Dermis microvascular lymphatic vessel endothelial cell (primary cell): ENCODE measurements at regions not wholly inside any gene's neighbourhood (a gene's known extent, or its start where the extent isn't known, plus 50 kb on each side); places are given as distances from the start of the nearest gene placed in this dataset.
A peak's percentile ranks its signal among the peaks of the same experiment; 100 is the strongest.
"Not testable (repeated sequence)": the region's sequence is repeated elsewhere in the genome, so short reads cannot be mapped to it uniquely, and the experiment has no call there.

Source experiments
- DNase-seq, 2 donors: peaks; one replicate each; pipeline versions ENCODE4 v3.0.0 to v3.0.0-alpha.2; 2010; ENCODE audit warnings: low read depth in 2 of 2

GRCh38 chr2:13193075-13193474 is 476.3 kb downstream of the TRIB2 start:
- peak in 1 of 2 donors; percentile 5 for DNase-seq

DNA sequence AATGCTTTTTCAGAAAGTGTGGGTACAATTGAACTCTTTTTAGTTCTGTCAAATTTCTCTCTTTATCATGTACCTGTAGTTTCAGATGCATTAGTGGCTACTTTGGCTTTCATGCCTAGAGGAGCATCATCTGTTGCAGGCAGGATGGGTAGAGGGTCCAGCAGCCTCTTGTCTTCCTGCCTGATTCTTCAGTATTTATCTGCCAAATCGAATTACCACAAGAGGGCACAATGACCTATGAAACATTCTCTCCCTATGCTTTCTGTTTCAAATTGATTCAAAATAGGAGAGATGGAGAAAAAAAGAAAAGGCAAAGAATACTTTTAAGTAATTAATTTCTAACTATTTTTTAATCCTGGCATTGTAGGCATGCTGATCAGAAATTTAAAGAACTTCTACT is 477.2 kb downstream of the TRIB2 start:
- DNase-seq, result peak; percentile 17 to 34

DNA sequence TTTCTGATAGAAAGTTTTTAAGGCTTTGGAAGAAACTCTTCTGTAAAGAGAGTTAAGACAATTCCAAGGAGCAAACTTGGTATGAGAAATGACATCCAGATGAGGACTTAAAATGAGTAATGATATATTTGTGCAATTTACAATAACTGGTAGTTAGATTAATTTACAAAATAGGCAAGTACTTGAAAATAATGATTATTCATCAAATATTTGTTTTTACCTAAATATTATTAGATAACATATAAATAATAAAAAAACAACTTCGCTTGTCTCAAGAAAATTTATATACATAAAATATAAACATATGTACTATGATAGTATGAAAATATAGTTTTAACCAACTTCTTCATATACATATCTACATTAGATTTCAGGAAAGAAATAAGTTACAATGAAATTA is 478.5 kb downstream of the TRIB2 start:
- no peak for DNase-seq

DNA sequence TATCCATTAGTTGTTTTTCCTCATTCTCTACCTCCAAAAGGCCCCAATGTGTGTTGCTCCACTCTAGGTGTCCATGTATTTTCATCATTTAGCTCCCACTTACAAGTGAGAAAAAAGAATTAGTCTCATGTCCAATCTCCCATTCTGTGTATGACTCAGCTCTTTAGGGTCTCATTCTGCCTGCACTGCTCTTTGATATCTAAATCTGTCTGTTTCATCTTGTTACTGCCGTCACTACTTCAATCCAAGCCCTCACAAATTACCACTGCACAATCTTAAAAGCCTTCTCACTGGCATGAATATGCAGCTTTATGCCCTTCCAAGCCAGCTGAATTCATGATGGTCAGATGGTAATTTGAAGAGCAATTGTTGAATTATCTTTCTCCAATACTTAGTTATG is 480.5 kb downstream of the TRIB2 start:
- no peak for DNase-seq

- DNase-seq, result no peak
These were observed 485.2 kb downstream of the TRIB2 start for GRCh38 chr2:13201924-13202323.

- DNase-seq, result no peak
These were observed 495.4 kb downstream of the TRIB2 start for GRCh38 chr2:13212115-13212514.

- DNase-seq, result no peak
These were observed 501.5 kb downstream of the TRIB2 start for GRCh38 chr2:13218205-13218604.

DNA sequence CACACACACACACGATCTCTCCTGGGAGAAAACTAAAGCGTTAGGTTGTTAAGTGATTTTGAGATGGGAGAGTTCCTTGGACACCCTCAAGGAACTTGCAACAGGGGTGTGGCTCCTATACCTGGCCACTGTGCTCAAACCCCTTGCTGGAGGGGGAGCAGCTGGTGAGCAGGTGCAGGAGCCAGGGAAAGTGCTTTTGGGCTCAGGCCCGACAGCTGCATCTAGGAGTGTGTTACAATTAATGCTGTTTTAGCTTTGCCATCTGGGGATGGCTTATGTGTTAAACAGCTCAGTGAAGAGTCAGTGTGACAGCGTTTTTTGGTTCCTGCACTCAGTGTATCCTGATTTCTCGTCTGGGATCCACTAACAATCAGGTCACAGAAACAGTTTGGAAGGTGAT is 510.8 kb downstream of the TRIB2 start:
- no peak for DNase-seq

DNA sequence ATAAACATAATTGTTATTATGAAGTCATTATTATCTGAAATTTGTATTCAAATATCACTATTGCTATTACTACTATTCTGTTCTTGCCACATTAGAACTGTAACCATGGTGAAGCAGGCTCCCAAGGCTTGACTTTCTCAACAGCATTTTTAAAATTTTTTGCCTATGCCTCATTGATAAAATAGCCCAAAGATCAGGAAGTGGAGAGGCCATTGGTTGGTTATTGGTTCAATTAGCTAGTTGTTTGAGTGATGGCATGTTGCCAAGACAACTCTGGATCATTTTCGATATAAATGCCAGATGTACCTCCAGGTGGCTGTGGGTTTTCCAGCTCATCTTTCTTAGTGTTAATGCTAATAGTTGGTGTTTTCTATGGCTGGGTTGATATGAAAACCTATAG is 513.5 kb downstream of the TRIB2 start:
- no peak for DNase-seq

GRCh38 chr2:13240061-13240460 is 523.3 kb downstream of the TRIB2 start:
- no peak for DNase-seq

- no peak for DNase-seq
These were observed 524.2 kb downstream of the TRIB2 start for GRCh38 chr2:13240789-13241487.

- no peak for DNase-seq
These were observed 535.9 kb downstream of the TRIB2 start for GRCh38 chr2:13252615-13253014.

- no peak for DNase-seq
These were observed 538.7 kb downstream of the TRIB2 start for GRCh38 chr2:13255485-13255884.

- no peak for DNase-seq
These were observed 543.7 kb downstream of the TRIB2 start for GRCh38 chr2:13260402-13260801.

- no peak for DNase-seq
These were observed 549.4 kb downstream of the TRIB2 start for GRCh38 chr2:13266166-13266565.

DNA sequence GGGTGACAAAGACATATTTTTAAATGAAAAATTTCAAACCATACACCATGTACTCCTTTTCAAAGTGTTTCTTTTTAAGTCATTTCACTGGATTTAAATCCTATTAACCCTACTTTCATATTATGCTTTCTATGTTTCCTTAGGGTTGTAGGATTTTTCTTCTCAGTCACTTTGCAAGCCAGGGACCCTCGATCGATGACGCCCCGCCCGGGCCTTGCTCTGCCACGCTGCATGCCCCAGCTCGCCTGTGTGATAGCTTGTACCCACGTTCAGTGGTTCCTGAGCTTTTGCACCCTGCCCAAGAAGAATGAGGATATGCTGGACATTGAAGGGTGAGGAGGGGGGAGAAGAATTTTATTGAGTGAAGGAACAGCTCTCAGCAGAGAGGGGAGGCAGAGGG is 568.0 kb downstream of the TRIB2 start:
- no peak for DNase-seq

GRCh38 chr2:13289310-13289709 is 572.6 kb downstream of the TRIB2 start:
- no peak for DNase-seq

DNA sequence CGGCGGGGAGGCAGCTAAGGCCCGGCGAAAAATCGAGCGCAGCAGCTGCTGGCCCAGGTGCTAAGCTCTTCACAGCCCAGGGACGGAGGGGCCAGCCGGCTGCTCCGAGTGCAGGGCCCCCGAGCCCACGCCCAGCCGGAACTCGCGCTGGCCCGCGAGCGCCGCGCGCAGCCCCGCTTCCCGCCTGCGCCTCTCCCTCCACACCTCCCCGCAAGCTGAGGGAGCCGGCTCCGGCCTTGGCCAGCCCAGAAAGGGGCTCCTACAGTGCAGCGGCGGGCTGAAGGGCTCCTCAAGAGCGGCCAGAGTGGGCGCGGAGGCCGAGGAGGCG is 591.7 kb downstream of the TRIB2 start:
- not testable (repeated sequence) for DNase-seq

DNA sequence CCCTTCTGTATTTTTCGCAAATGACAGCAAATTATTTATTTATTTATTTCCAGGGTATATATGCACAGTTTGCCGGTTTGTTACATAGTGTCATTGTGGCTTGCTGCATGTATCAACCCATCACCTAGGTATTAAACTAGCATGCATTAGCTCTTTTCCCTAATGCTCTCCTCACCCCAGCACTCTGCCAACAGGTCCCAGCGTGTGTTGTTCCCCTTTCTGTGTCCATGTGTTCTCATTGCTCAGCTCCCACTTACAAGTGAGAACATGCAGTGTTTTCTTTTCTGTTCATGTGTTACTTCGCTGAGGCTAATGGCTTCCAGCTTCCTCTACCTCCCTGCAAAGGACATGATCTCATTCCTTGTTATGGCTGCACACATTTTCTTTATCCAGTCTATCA is 592.3 kb downstream of the TRIB2 start:
- no peak for DNase-seq

DNA sequence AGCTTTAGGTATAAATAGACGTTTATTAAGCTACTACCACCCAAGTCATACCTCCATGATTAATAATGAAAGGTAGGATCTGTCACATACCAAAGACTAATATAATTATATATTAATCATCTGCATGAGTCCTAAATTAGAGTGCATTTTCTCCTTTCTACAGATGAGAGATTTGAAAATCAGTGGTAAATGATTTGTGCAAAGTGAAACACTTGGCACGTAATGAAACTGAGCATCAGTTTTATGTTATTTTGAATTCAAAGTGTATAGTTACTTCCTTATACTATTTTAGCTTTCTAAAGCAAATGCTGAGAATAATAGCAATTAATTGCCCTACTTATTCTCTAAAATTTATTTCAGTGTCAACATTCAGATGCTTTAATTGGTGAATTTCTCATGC is 615.3 kb downstream of the TRIB2 start:
- DNase-seq, result no peak

DNA sequence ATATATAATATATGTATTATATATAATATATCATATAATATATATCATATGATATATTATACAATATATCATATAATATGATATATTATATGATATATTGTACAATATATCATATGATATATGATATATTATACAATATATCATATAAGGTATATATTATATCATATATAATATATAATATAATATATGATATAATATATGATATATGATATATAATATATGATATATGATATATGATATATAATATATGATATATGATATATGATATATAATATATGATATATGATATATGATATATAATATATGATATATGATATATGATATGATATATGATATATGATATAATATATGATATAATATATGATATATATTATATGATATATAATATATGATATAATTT is 617.3 kb downstream of the TRIB2 start:
- peak in 1 of 2 donors; percentile 2 for DNase-seq

DNA sequence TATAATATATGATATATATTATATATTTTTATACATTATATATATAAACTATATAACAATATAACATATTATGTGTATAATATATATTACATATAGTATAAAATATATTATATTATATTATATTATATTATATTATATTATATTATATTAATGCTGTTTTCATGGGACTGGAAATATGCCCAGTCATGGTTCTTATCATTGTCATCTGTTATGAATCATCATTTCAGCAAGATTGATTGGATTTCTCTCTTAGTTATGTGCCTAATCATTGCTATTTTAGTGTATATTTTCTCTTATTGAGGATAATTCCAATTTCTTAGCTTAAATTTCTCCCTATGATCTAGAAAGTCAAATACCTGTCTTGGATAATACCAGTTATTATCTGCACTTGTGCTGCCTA is 617.8 kb downstream of the TRIB2 start:
- DNase-seq, result no peak

GRCh38 chr2:13335862-13336535 is 619.3 kb downstream of the TRIB2 start:
- no peak for DNase-seq

DNA sequence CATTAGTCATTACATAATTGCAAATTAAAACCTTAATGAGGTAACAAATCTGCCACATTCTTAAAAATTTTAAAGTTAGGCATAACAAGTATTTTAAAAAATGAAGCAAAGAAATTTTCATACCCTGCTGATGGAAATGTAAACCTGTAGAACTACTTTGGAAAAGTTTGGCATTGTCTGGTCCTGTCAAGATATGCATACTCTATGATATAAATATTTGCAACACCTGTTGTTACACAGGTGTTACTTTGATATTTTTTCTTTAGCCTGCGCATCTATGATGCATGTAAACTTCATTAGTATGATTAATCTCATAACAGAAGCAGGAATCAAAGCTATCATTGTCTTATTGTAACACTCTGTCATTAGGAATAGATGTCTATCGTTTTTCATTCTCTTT is 634.3 kb downstream of the TRIB2 start:
- DNase-seq, result no peak
